IPS-NIHi7 (cell line): ENCODE measurements at regions not wholly inside any gene's neighbourhood (a gene's known extent, or its start where the extent isn't known, plus 50 kb on each side); places are given as distances from the start of the nearest gene placed in this dataset.
"Not testable (repeated sequence)": the region's sequence is repeated elsewhere in the genome, so short reads cannot be mapped to it uniquely, and the experiment has no call there.

ENCODE experiments used
- DNase-seq: peaks from one replicate; pipeline ENCODE4 v3.0.0; 2012; ENCODE audit warnings: mixed read lengths; ENCODE audit errors: extremely low spot score

- DNase-seq: no peak
Observed at GRCh38 chr9:95584176-95584575, 67.4 kb upstream of the PTCH1 start.

GRCh38 chr9:95581900-95582299 is 65.1 kb upstream of the PTCH1 start:
- peak; percentile 76 for DNase-seq

- DNase-seq: peak; percentile 41
Observed at GRCh38 chr9:95580812-95581761, 64.3 kb upstream of the PTCH1 start.

GRCh38 chr9:95574866-95575553 is 58.2 kb upstream of the PTCH1 start:
- DNase-seq: no peak

- DNase-seq: no peak
Observed at GRCh38 chr9:95574176-95574575, 57.4 kb upstream of the PTCH1 start.

- DNase-seq: no peak
Observed at GRCh38 chr9:95573463-95573862, 56.7 kb upstream of the PTCH1 start.

- DNase-seq: no peak
Observed at GRCh38 chr9:95572381-95573151, 55.8 kb upstream of the PTCH1 start.

GRCh38 chr9:95570646-95571045 is 53.9 kb upstream of the PTCH1 start:
- DNase-seq: peak; percentile 41

- DNase-seq: peak; percentile 35
Observed at GRCh38 chr9:95570150-95570549, 53.4 kb upstream of the PTCH1 start.

- DNase-seq: not testable (repeated sequence)
Observed at GRCh38 chr9:95568735-95569134, 52.0 kb upstream of the PTCH1 start.
